Astrocyte (in vitro differentiated cells and primary cell): ENCODE measurements at regions not wholly inside any gene's neighbourhood (a gene's known extent, or its start where the extent isn't known, plus 50 kb on each side); places are given as distances from the start of the nearest gene placed in this dataset.

ENCODE experiments used
- DNase-seq: peaks from one replicate; pipeline ENCODE4 v3.0.0-alpha.2; 2010; ENCODE audit warnings: low read depth
- FAIRE-seq: peaks from 2 replicates; lab custom pipeline; 2011; peaks lifted over from hg19 to GRCh38; lab: Jason Lieb, UNC
- H2AFZ ChIP-seq: 2 replicates; pipeline ENCODE4 v1.6.0; 2012; ENCODE audit warnings: low read depth, low read length, inconsistent platforms
- H3K27ac ChIP-seq: 2 replicates; pipeline ENCODE4 v1.5.1; 2011; ENCODE audit warnings: low read depth, low read length, inconsistent platforms
- H3K27me3 ChIP-seq: 2 replicates; pipeline ENCODE4 v1.6.0; 2011; ENCODE audit warnings: low read length, inconsistent platforms; ENCODE audit not compliant: insufficient read depth
- H3K36me3 ChIP-seq: 2 replicates; pipeline ENCODE4 v1.5.1; 2011; ENCODE audit warnings: low read length, inconsistent platforms; ENCODE audit not compliant: insufficient read depth
- H3K4me1 ChIP-seq: 2 replicates; pipeline ENCODE4 v1.5.1; 2011; ENCODE audit warnings: low read length, inconsistent platforms; ENCODE audit not compliant: insufficient read depth
- H3K4me2 ChIP-seq: 2 replicates; pipeline ENCODE4 v1.6.0; 2012; ENCODE audit warnings: low read length, inconsistent platforms
- H3K4me3 ChIP-seq: 2 replicates; pipeline ENCODE4 v1.5.1; 2011; ENCODE audit warnings: low read depth, mild to moderate bottlenecking, low read length, inconsistent platforms; ENCODE audit not compliant: insufficient read depth
- H3K79me2 ChIP-seq: 2 replicates; pipeline ENCODE4 v1.6.0; 2012; ENCODE audit warnings: mild to moderate bottlenecking, low read length, inconsistent platforms; ENCODE audit not compliant: insufficient read depth
- H3K9ac ChIP-seq: 2 replicates; pipeline ENCODE4 v1.6.0; 2012; ENCODE audit warnings: mild to moderate bottlenecking, low read length, inconsistent platforms
- H3K9me3 ChIP-seq: 2 replicates; pipeline ENCODE4 v1.5.1; 2012; ENCODE audit warnings: low read depth, mild to moderate bottlenecking, low read length, inconsistent platforms; ENCODE audit not compliant: insufficient read depth
- H4K20me1 ChIP-seq: 2 replicates; pipeline ENCODE4 v1.6.0; 2012; ENCODE audit warnings: low read length, inconsistent platforms; ENCODE audit not compliant: insufficient read depth
- H3K27ac Mint-ChIP-seq: one replicate; pipeline ENCODE4 v1.8.0; 2021; ENCODE audit warnings: mild to moderate bottlenecking, mixed read lengths; ENCODE audit not compliant: unreplicated experiment
- H3K27me3 Mint-ChIP-seq: one replicate; pipeline ENCODE4 v1.8.0; 2021; ENCODE audit warnings: low read depth, mixed read lengths; ENCODE audit not compliant: unreplicated experiment
- H3K36me3 Mint-ChIP-seq: one replicate; pipeline ENCODE4 v1.8.0; 2021; ENCODE audit warnings: low read depth, mixed read lengths; ENCODE audit not compliant: unreplicated experiment
- H3K4me1 Mint-ChIP-seq: one replicate; pipeline ENCODE4 v1.8.0; 2021; ENCODE audit warnings: low read depth, mixed read lengths; ENCODE audit not compliant: unreplicated experiment
- H3K4me3 Mint-ChIP-seq: one replicate; pipeline ENCODE4 v1.8.0; 2021; ENCODE audit warnings: mild to moderate bottlenecking, moderate library complexity, mixed read lengths; ENCODE audit not compliant: unreplicated experiment
- H3K9me3 Mint-ChIP-seq: one replicate; pipeline ENCODE4 v1.8.0; 2021; ENCODE audit warnings: mild to moderate bottlenecking, mixed read lengths; ENCODE audit not compliant: unreplicated experiment
- CTCF ChIP-seq: IDR thresholded peaks from 2 replicates; pipeline ENCODE4 v1.5.1; 2011; ENCODE audit warnings: low read depth, mild to moderate bottlenecking, inconsistent platforms, low read length, moderate library complexity; ENCODE audit not compliant: insufficient read depth
- EZH2 ChIP-seq: IDR thresholded peaks from 2 replicates; pipeline ENCODE4 v1.6.1; 2012; ENCODE audit warnings: mild to moderate bottlenecking, low read length, inconsistent platforms; ENCODE audit not compliant: insufficient read depth

- FAIRE-seq = no peak
- no peaks in the 10 kb centered on the region for H4K20me1 ChIP-seq
- Mint-ChIP-seq H3K9me3 (peaks cover under 1% of the 10 kb centered on the region), H3K36me3 (no peaks in the 10 kb centered on the region), H3K4me1 (no peaks in the 10 kb centered on the region), H3K27ac (no peak overlapping the region), H3K27me3 (peaks cover 8% of the 10 kb centered on the region), H3K4me3 (no peak overlapping the region)
- peaks cover 2% of the 10 kb centered on the region for H3K4me1 ChIP-seq
- no peaks in the 10 kb centered on the region for H3K9me3 ChIP-seq
- TF ChIP-seq EZH2 (no peak), CTCF (no peak)
- no peak overlapping the region for H3K9ac ChIP-seq
- H3K4me3 ChIP-seq = no peak overlapping the region
- no peaks in the 10 kb centered on the region for H3K79me2 ChIP-seq
- H2AFZ ChIP-seq = peak overlapping the region; percentile 50
- DNase-seq = no peak
- H3K27me3 ChIP-seq = no peaks in the 10 kb centered on the region
- peak overlapping the region; percentile 34 for H3K4me2 ChIP-seq
- H3K36me3 ChIP-seq = no peaks in the 10 kb centered on the region
- H3K27ac ChIP-seq = no peak overlapping the region
Measured at GRCh38 chr16:54632322-54633220, 298.1 kb upstream of the IRX5 start.

GRCh38 chr16:54631782-54632181 is 298.9 kb upstream of the IRX5 start:
- no peaks in the 10 kb centered on the region for H3K27me3 ChIP-seq
- no peak overlapping the region for H3K27ac Mint-ChIP-seq
- peak overlapping the region; percentile 61 for H2AFZ ChIP-seq
- peaks cover 4% of the 10 kb centered on the region for H3K27me3 Mint-ChIP-seq
- H3K79me2 ChIP-seq = no peaks in the 10 kb centered on the region
- TF ChIP-seq EZH2 = no peak
- TF ChIP-seq CTCF = no peak
- no peaks in the 10 kb centered on the region for H4K20me1 ChIP-seq
- no peak overlapping the region for H3K4me3 ChIP-seq
- FAIRE-seq (no peak), DNase-seq (no peak)
- H3K4me1 Mint-ChIP-seq = no peaks in the 10 kb centered on the region
- H3K9me3 Mint-ChIP-seq = no peaks in the 10 kb centered on the region
- no peaks in the 10 kb centered on the region for H3K9me3 ChIP-seq
- H3K4me3 Mint-ChIP-seq = no peak overlapping the region
- H3K27ac ChIP-seq = no peak overlapping the region
- peak overlapping the region; percentile 34 for H3K4me2 ChIP-seq
- peaks cover 2% of the 10 kb centered on the region for H3K4me1 ChIP-seq
- H3K36me3 ChIP-seq = no peaks in the 10 kb centered on the region
- no peaks in the 10 kb centered on the region for H3K36me3 Mint-ChIP-seq
- H3K9ac ChIP-seq = no peak overlapping the region
